Thyroid gland (tissue), 4 donors: ENCODE measurements at regions not wholly inside any gene's neighbourhood (a gene's known extent, or its start where the extent isn't known, plus 50 kb on each side); places are given as distances from the start of the nearest gene placed in this dataset.
A peak's percentile ranks its signal among the peaks of the same experiment; 100 is the strongest.

ENCODE experiments used
- DNase-seq, 2 donors: peaks; one replicate each; pipeline ENCODE4 v3.0.0-alpha.2; 2019
- H3K27ac ChIP-seq, 3 donors: fragments of 200-600 bp; sonication (generic); 1 replicate in 2 of 3; 2 replicates in 1 of 3; pipeline ENCODE4 v1.5.1; 2016 to 2019; ENCODE audit warnings: mild to moderate bottlenecking in 1 of 3, moderate library complexity in 1 of 3
- H3K27me3 ChIP-seq: fragments of 200-600 bp; sonication (generic); one replicate; pipeline ENCODE4 v1.5.1; 2019
- H3K36me3 ChIP-seq, 2 donors: fragments of 200-600 bp; sonication (generic); one replicate each; pipeline ENCODE4 v1.5.1; 2016 to 2019
- H3K4me1 ChIP-seq, 2 donors: fragments of 200-600 bp; sonication (generic); one replicate each; pipeline ENCODE4 v1.5.1; 2017 to 2019
- H3K4me3 ChIP-seq, 3 donors: fragments of 200-600 bp; sonication (generic); replicated peaks in 1 of 3; 1 replicate in 2 of 3; 2 replicates in 1 of 3; pipeline ENCODE4 v1.5.1; 2016; ENCODE audit warnings: mild to moderate bottlenecking in 1 of 3
- H3K9me3 ChIP-seq: fragments of 200-600 bp; sonication (generic); one replicate; pipeline ENCODE4 v1.5.1; 2017
- CTCF ChIP-seq, 6 experiments: fragments of 200-600 bp in 3 of 6; fragments of 450-650 bp in 3 of 6; sonication (generic) in 3 of 6; IDR thresholded peaks; one replicate each; pipeline ENCODE4 v1.5.1; 2016 to 2019; ENCODE audit warnings: antibody characterized with exemption in 6 of 6, mild to moderate bottlenecking in 2 of 6, inconsistent platforms in 1 of 6, moderate library complexity in 1 of 6
- POLR2A ChIP-seq, 2 donors: fragments of 450-650 bp; IDR thresholded peaks; one replicate each; pipeline ENCODE4 v1.6.1; 2017; ENCODE audit warnings: antibody characterized with exemption in 2 of 2, mild to moderate bottlenecking in 2 of 2, moderate library complexity in 1 of 2
- WGBS, 2 donors: methylation state at CpG; one replicate each; pipeline ENCODE4 v1.1.5; 2017; 5-methylcytosine and 5-hydroxymethylcytosine counted together
- intact Hi-C: fragments of 100-400 bp; cut with DNase I; formaldehyde crosslinking; loops from one replicate; pipeline ENCODE4 v1.15.1; 2023

GRCh38 chr4:123844374-123844773, 447.8 kb downstream of the SPRY1 start:
- Histone ChIP-seq H3K27ac (no peak overlapping the region), H3K9me3 (no peaks in the 10 kb centered on the region), H3K27me3 (no peaks in the 10 kb centered on the region), H3K4me1 (no peaks in the 10 kb centered on the region), H3K4me3 (no peak overlapping the region), H3K36me3 (no peaks in the 10 kb centered on the region)
- TF ChIP-seq CTCF (IDR thresholded peaks at IDR 0.05) = no peak
- no peak for TF ChIP-seq POLR2A (IDR thresholded peaks at IDR 0.05)
- DNase-seq = no peak
- WGBS, 2 donors = 88 to 93% methylated on average over 4 of the region's 4 CpGs
- intact Hi-C loops = no loop called here

- intact Hi-C loops = no loop called here
- no peaks in the 10 kb centered on the region for H3K36me3 ChIP-seq
- TF ChIP-seq POLR2A (IDR thresholded peaks at IDR 0.05) = no peak
- no peak for TF ChIP-seq CTCF (IDR thresholded peaks at IDR 0.05)
- DNase-seq = no peak
- H3K9me3 ChIP-seq = no peaks in the 10 kb centered on the region
- no peaks in the 10 kb centered on the region for H3K4me1 ChIP-seq
- no peak overlapping the region for H3K27ac ChIP-seq
- no peaks in the 10 kb centered on the region for H3K27me3 ChIP-seq
- no peak overlapping the region for H3K4me3 ChIP-seq
These were observed 449.5 kb downstream of the SPRY1 start for GRCh38 chr4:123846092-123846491.

- no peak overlapping the region for H3K4me3 ChIP-seq
- TF ChIP-seq POLR2A (IDR thresholded peaks at IDR 0.05) = no peak
- TF ChIP-seq CTCF (IDR thresholded peaks at IDR 0.05) = no peak
- no peaks in the 10 kb centered on the region for H3K27me3 ChIP-seq
- H3K9me3 ChIP-seq = no peaks in the 10 kb centered on the region
- no peak for DNase-seq
- H3K36me3 ChIP-seq = no peaks in the 10 kb centered on the region
- H3K4me1 ChIP-seq = no peaks in the 10 kb centered on the region
- no peak overlapping the region for H3K27ac ChIP-seq
- intact Hi-C loops = no loop called here
These were observed 450.0 kb downstream of the SPRY1 start for GRCh38 chr4:123846561-123846960.

GRCh38 chr4:123848606-123849005, 452.0 kb downstream of the SPRY1 start:
- Histone ChIP-seq H3K9me3 (no peaks in the 10 kb centered on the region), H3K27ac (peak overlapping the region in 1 of 3 donors; percentile 23), H3K36me3 (no peaks in the 10 kb centered on the region), H3K4me1 (no peaks in the 10 kb centered on the region), H3K4me3 (no peak overlapping the region), H3K27me3 (no peaks in the 10 kb centered on the region)
- no peak for TF ChIP-seq CTCF (IDR thresholded peaks at IDR 0.05)
- no peak for TF ChIP-seq POLR2A (IDR thresholded peaks at IDR 0.05)
- WGBS, 2 donors = 62 to 72% methylated on average over 1 of the region's 1 CpG
- intact Hi-C loops = no loop called here
- no peak for DNase-seq

- H3K4me1 ChIP-seq = no peaks in the 10 kb centered on the region
- 67 to 79% methylated on average over 1 of the region's 1 CpG for WGBS, 2 donors
These were observed 452.9 kb downstream of the SPRY1 start for GRCh38 chr4:123849495-123849894.

More at GRCh38 chr4:123849495-123849894, 452.9 kb downstream of the SPRY1 start:
- no peak for DNase-seq
- H3K4me3 ChIP-seq = no peak overlapping the region
- no peaks in the 10 kb centered on the region for H3K27me3 ChIP-seq
- no peak overlapping the region for H3K27ac ChIP-seq
- intact Hi-C loops = no loop called here
- no peaks in the 10 kb centered on the region for H3K36me3 ChIP-seq
- TF ChIP-seq CTCF (IDR thresholded peaks at IDR 0.05) (no peak), POLR2A (IDR thresholded peaks at IDR 0.05) (no peak)
- no peaks in the 10 kb centered on the region for H3K9me3 ChIP-seq
